Ascending aorta (tissue), 2 donors: ENCODE measurements at regions not wholly inside any gene's neighbourhood (a gene's known extent, or its start where the extent isn't known, plus 50 kb on each side); places are given as distances from the start of the nearest gene placed in this dataset.
"Not testable (repeated sequence)": the region's sequence is repeated elsewhere in the genome, so short reads cannot be mapped to it uniquely, and the experiment has no call there.

Experiments used
- DNase-seq, 2 donors: peaks; one replicate each; pipeline ENCODE4 v3.0.0-alpha.2; 2019; ENCODE audit warnings: low spot score in 2 of 2
- H3K27ac ChIP-seq, 2 donors: fragments of 200-600 bp; sonication (generic); one replicate each; pipeline ENCODE4 v1.5.1; 2016 to 2017; ENCODE audit warnings: mild to moderate bottlenecking in 1 of 2
- H3K27me3 ChIP-seq: fragments of 200-600 bp; sonication (generic); one replicate; pipeline ENCODE4 v1.5.1; 2017
- H3K36me3 ChIP-seq, 2 donors: fragments of 200-600 bp; sonication (generic); one replicate each; pipeline ENCODE4 v1.5.1; 2016
- H3K4me1 ChIP-seq, 2 donors: fragments of 200-600 bp; sonication (generic); one replicate each; pipeline ENCODE4 v1.5.1; 2016 to 2017; ENCODE audit warnings: mild to moderate bottlenecking in 1 of 2
- H3K4me3 ChIP-seq, 2 donors: fragments of 200-600 bp; sonication (generic); one replicate each; pipeline ENCODE4 v1.5.1; 2016 to 2017; ENCODE audit warnings: mild to moderate bottlenecking in 1 of 2
- H3K9me3 ChIP-seq, 2 donors: fragments of 200-600 bp; sonication (generic); one replicate each; pipeline ENCODE4 v1.5.1; 2016
- intact Hi-C: fragments of 100-400 bp; cut with DNase I; formaldehyde crosslinking; loops from one replicate; pipeline ENCODE4 v1.15.1; 2023
- TF ChIP-seq, protein P1 (sequence below), 3 experiments: fragments of 200-600 bp in 2 of 3; fragments of 450-650 bp in 1 of 3; sonication (generic) in 2 of 3; IDR thresholded peaks; one replicate each; pipeline ENCODE4 v1.5.1; 2016 to 2019; ENCODE audit warnings: antibody characterized with exemption in 3 of 3, mild to moderate bottlenecking in 1 of 3, moderate library complexity in 1 of 3

DNA sequence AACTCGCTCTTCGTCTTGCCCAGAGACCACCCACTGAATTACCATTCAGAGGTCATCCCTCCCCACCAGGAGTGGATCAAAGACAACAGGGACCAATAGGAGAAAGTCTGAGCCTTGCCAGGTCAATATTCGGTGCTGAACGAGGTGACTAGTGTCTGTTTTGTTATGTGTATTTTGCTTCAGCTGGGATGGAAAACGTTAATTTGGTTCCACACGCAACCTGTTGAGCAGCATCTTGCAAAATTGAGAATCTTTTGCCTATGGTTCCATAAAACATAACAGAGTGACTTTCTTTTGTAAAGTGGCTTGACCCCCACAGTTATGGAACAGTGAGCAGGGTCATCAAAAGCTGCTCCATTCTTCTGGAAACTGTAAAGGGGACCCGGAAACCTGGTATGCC, 168.4 kb downstream of the MSX2 start:
- TF ChIP-seq, protein P1, sequence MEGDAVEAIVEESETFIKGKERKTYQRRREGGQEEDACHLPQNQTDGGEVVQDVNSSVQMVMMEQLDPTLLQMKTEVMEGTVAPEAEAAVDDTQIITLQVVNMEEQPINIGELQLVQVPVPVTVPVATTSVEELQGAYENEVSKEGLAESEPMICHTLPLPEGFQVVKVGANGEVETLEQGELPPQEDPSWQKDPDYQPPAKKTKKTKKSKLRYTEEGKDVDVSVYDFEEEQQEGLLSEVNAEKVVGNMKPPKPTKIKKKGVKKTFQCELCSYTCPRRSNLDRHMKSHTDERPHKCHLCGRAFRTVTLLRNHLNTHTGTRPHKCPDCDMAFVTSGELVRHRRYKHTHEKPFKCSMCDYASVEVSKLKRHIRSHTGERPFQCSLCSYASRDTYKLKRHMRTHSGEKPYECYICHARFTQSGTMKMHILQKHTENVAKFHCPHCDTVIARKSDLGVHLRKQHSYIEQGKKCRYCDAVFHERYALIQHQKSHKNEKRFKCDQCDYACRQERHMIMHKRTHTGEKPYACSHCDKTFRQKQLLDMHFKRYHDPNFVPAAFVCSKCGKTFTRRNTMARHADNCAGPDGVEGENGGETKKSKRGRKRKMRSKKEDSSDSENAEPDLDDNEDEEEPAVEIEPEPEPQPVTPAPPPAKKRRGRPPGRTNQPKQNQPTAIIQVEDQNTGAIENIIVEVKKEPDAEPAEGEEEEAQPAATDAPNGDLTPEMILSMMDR (IDR thresholded peaks at IDR 0.05), result no peak
- H3K27ac ChIP-seq, result no peak overlapping the region
- no peak overlapping the region for H3K4me3 ChIP-seq
- no peaks in the 10 kb centered on the region for H3K9me3 ChIP-seq
- intact Hi-C loops, result no loop called here
- H3K4me1 ChIP-seq, result no peaks in the 10 kb centered on the region
- H3K27me3 ChIP-seq, result no peaks in the 10 kb centered on the region
- DNase-seq, result no peak
- no peaks in the 10 kb centered on the region for H3K36me3 ChIP-seq

DNA sequence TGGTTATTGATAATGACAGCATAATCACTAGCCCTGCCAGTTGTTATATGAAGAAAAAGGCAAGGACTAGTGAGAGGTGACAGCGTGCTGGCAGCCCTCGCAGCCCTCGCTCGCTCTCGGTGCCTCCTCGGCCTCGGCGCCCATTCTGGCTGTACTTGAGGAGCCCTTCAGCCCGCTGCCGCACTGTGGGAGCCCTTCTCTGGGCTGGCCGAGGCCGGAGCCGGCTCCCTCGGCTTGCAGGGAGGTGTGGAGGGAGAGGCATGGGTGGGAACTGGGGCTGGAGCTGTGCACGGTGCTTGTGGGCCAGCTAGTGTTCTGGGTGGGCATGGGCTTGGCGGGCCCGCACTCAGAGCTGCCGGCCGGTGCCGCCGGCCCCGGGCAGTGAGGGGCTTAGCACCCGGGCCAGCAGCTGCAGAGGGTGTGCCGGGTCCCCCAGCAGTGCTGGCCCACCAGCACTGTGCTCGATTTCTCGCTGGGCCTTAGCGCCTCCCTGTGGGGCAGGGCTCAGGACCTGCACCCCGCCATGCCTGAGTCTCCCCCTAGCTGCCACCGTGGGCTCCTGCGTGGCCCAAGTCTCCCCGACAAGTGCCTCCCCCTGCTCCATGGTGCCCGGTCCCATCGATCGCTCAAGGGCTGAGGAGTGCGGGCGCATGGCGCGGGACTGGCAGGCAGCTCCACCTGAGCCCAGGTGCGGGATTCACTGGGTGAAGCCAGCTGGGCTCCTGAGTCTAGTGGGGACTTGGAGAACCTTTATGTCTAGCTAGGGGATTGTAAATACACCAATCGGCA, 156.2 kb downstream of the MSX2 start:
- intact Hi-C loops, H3K27me3 ChIP-seq, H3K27ac ChIP-seq, H3K4me1 ChIP-seq, H3K36me3 ChIP-seq, DNase-seq, H3K9me3 ChIP-seq, H3K4me3 ChIP-seq: not testable (repeated sequence)

DNA sequence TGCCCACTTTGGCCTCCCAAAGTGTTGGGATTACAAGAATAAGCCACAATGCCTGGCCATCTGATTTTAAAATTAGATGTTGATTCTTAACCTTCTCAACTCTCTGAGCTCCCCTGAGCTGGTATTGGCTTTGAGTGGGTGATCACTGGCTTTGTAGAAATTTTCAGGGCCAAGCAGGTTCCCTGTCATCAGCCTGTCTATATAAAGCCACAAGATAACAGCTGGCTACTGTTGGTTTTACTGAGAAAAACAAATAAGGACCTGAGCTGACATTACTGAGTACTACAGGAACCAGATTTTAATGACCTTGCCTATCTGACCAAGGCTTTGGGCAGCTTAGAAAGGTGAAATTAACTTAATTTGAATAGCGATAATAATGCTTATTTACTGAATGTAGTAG, 153.6 kb downstream of the MSX2 start:
- no peak overlapping the region for H3K27ac ChIP-seq

DNA sequence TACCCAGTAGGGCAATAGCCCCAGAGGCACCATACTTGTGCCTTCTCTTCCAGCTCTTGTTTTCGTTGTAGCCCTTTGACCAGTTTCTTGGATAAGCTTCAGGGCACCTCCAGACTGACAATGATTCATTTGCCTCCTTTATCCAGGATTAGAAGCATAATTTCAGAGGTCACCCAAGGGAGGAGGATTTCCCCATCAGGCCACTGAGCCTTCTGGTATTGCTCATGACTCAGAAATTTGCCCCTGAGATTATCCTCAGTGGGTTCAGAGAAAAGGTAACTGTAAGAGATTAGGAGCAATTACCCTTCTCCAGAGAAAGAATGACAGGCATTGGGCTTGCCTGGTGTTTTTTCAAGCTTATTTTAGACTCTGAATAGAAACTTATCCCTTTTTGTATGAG, 147.9 kb downstream of the MSX2 start:
- DNase-seq, result no peak
- Histone ChIP-seq H3K36me3 (no peaks in the 10 kb centered on the region), H3K27ac (no peak overlapping the region), H3K4me3 (no peak overlapping the region), H3K27me3 (no peaks in the 10 kb centered on the region), H3K9me3 (no peaks in the 10 kb centered on the region), H3K4me1 (no peaks in the 10 kb centered on the region)
- TF ChIP-seq, protein P1 (IDR thresholded peaks at IDR 0.05), result no peak
- intact Hi-C loops, result no loop called here

More for the DNA sequence above, 153.6 kb downstream of the MSX2 start:
- intact Hi-C loops, result no loop called here
- H3K27me3 ChIP-seq, result no peaks in the 10 kb centered on the region
- DNase-seq, result no peak
- no peak overlapping the region for H3K4me3 ChIP-seq
- H3K36me3 ChIP-seq, result no peaks in the 10 kb centered on the region
- TF ChIP-seq, protein P1 (IDR thresholded peaks at IDR 0.05), result no peak
- H3K9me3 ChIP-seq, result no peaks in the 10 kb centered on the region
- H3K4me1 ChIP-seq, result no peaks in the 10 kb centered on the region

DNA sequence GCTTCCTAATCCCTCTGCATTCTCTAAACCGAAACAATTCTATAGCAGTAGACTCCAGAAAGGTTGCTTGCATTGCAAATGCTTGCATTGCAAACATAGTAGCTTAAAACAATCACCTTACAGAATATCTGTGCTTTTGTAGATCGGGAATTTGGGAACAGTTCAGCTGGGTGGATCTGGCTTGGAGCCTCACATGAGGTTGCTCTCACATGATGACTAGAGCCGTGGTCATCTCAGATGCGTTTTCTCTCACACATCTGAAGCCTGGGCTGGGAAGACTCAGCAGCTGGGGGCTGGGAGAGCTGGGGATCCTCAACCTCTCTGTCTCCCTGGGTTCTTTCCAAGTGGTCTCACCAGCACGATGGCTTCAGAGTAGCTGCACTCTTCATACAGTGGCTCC, 127.8 kb downstream of the MSX2 start:
- DNase-seq, result no peak
- Histone ChIP-seq H3K36me3 (no peaks in the 10 kb centered on the region), H3K4me1 (no peaks in the 10 kb centered on the region), H3K27me3 (no peaks in the 10 kb centered on the region), H3K4me3 (no peak overlapping the region), H3K9me3 (no peaks in the 10 kb centered on the region), H3K27ac (no peak overlapping the region)
- TF ChIP-seq, protein P1 (IDR thresholded peaks at IDR 0.05), result no peak
- intact Hi-C loops, result no loop called here

DNA sequence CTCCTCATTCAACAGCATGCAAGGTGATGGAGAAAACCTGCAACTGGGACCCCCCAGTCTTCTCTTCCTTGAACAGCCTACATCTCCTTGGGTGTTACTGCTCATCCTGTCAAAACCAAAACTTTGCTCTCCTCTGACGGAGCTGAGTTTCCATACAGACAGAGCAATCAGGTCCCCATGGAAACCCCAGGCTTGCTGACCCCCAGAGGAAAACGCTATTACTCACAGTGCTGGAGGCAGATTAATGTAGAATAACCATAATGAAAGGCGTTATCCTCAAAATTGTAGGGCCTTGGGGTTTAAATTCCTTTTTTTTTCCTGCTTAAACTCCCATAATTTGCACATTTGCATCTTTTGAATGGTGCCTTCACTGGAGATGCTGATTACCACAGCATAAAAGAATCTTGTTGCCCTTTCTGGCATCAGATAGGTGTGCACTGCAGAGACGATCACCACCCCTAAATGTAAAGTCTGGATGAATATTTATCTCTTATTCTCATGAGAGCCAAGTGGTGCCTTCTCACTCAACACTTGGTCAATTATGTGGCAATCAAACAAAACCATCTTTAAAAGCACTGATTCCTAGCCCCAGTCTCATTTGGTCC, 126.3 kb downstream of the MSX2 start:
- intact Hi-C loops, result no loop called here
- Histone ChIP-seq H3K27me3 (no peaks in the 10 kb centered on the region), H3K27ac (no peak overlapping the region), H3K9me3 (no peaks in the 10 kb centered on the region), H3K36me3 (no peaks in the 10 kb centered on the region), H3K4me1 (no peaks in the 10 kb centered on the region), H3K4me3 (no peak overlapping the region)
- no peak for DNase-seq
- TF ChIP-seq, protein P1 (IDR thresholded peaks at IDR 0.05), result no peak
